ENCODE measurements at regions not wholly inside any gene's neighbourhood (a gene's known extent, or its start where the extent isn't known, plus 50 kb on each side); places are given as distances from the start of the nearest gene placed in this dataset.

- TF ChIP-seq INSM2 (tag by site-specific recombination; IDR thresholded peaks at IDR 0.05) (no peak), ZNF280D (tag by site-specific recombination; IDR thresholded peaks at IDR 0.05) (no peak), OVOL3 (tag by site-specific recombination; IDR thresholded peaks at IDR 0.05) (no peak), ZNF426 (tag by site-specific recombination; IDR thresholded peaks at IDR 0.05) (no peak), MYNN (tag by site-specific recombination; IDR thresholded peaks at IDR 0.05; ENCODE audit: borderline replicate concordance) (no peak), ZNF19 (tag by site-specific recombination; IDR thresholded peaks at IDR 0.05; ENCODE audit: low read depth) (no peak)
Measured at GRCh38 chr4:137955595-137955994, 286.6 kb downstream of the SLC7A11 start (continued).

- Histone ChIP-seq H3K36me3 (ENCODE audit: control insufficient read depth in 2 of 2, insufficient read depth in 1 of 2, low read length in 2 of 2) (no peaks in the 10 kb centered on the region), H3K9me3 (ENCODE audit: control insufficient read depth, insufficient read depth, low read depth, low read length) (no peaks in the 10 kb centered on the region), H3K27ac (ENCODE audit: extremely low read depth, low read depth, low read length) (no peak overlapping the region), H3K4me1 (ENCODE audit: control insufficient read depth, insufficient read depth, low read length) (no peaks in the 10 kb centered on the region), H3K4me3 (ENCODE audit: low read depth, low read length) (no peak overlapping the region)
- TF ChIP-seq ZNF350 (tag by site-specific recombination; IDR thresholded peaks at IDR 0.05) = no peak
- TF ChIP-seq ZNF155 (tag by site-specific recombination; IDR thresholded peaks at IDR 0.05) = no peak
- TF ChIP-seq ZNF341 (tag by site-specific recombination; IDR thresholded peaks at IDR 0.05; ENCODE audit: low read depth) = no peak
- CTCF ChIA-PET = no interaction called here
- POLR2A ChIA-PET = no interaction called here
Measured at GRCh38 chr4:137952116-137952515, 290.0 kb downstream of the SLC7A11 start.

GRCh38 chr4:137950286-137950685 is 291.9 kb downstream of the SLC7A11 start:
- Histone ChIP-seq H3K4me3 (ENCODE audit: low read depth, low read length) (no peak overlapping the region), H3K4me1 (ENCODE audit: control insufficient read depth, insufficient read depth, low read length) (no peaks in the 10 kb centered on the region), H3K27ac (ENCODE audit: extremely low read depth, low read depth, low read length) (no peak overlapping the region), H3K36me3 (ENCODE audit: control insufficient read depth in 2 of 2, insufficient read depth in 1 of 2, low read length in 2 of 2) (no peaks in the 10 kb centered on the region), H3K9me3 (ENCODE audit: control insufficient read depth, insufficient read depth, low read depth, low read length) (no peaks in the 10 kb centered on the region)
- ChIA-PET POLR2A (no interaction called here), CTCF (interaction anchor here (0.6 kb wide), 1 partner anchor 1002 kb away, joined by 3 read pairs; no protein-coding TSS in a partner anchor)
- TF ChIP-seq ZNF274 (IDR thresholded peaks at IDR 0.05; ENCODE audit: low read length) = no peak
- TF ChIP-seq ZNF274 (tag by site-specific recombination; IDR thresholded peaks at IDR 0.05; ENCODE audit: borderline replicate concordance) = no peak
- TF ChIP-seq ZNF701 (tag by site-specific recombination; IDR thresholded peaks at IDR 0.05) = no peak
- no peak for TF ChIP-seq ZNF354C (tag by site-specific recombination; IDR thresholded peaks at IDR 0.05; ENCODE audit: borderline replicate concordance, low read depth)
- TF ChIP-seq WT1 (tag by site-specific recombination; IDR thresholded peaks at IDR 0.05) = no peak
- TF ChIP-seq OVOL3 (tag by site-specific recombination; IDR thresholded peaks at IDR 0.05) = no peak

GRCh38 chr4:137949746-137950145 is 292.4 kb downstream of the SLC7A11 start:
- Histone ChIP-seq H3K27ac (ENCODE audit: extremely low read depth, low read depth, low read length) (no peak overlapping the region), H3K9me3 (ENCODE audit: control insufficient read depth, insufficient read depth, low read depth, low read length) (no peaks in the 10 kb centered on the region), H3K4me3 (ENCODE audit: low read depth, low read length) (no peak overlapping the region), H3K4me1 (ENCODE audit: control insufficient read depth, insufficient read depth, low read length) (no peaks in the 10 kb centered on the region), H3K36me3 (ENCODE audit: control insufficient read depth in 2 of 2, insufficient read depth in 1 of 2, low read length in 2 of 2) (no peaks in the 10 kb centered on the region)
- TF ChIP-seq MZF1 (tag by site-specific recombination; IDR thresholded peaks at IDR 0.05; ENCODE audit: borderline replicate concordance) (no peak), ELK4 (IDR thresholded peaks at IDR 0.05; ENCODE audit: borderline replicate concordance, low read depth, low read length) (no peak)
- ChIA-PET CTCF (interaction anchor here (0.6 kb wide), 2 partner anchors 988 to 1001 kb away, joined by 3 read pairs; no protein-coding TSS in a partner anchor), POLR2A (no interaction called here)

Measured in HEK293 (cell line).